H1 (cell line): ENCODE measurements at regions not wholly inside any gene's neighbourhood (a gene's known extent, or its start where the extent isn't known, plus 50 kb on each side); places are given as distances from the start of the nearest gene placed in this dataset.

ENCODE experiments used
- CTCF ChIA-PET: fragments of 300-600 bp; sonication (Branson Sonifier 250); formaldehyde crosslinking; loops from one replicate; lab custom pipeline; 2021; ENCODE audit not compliant: partially characterized antibody; lab: Charles Lee
- POLR2A ChIA-PET: fragments of 300-600 bp; sonication (Branson Sonifier 250); formaldehyde crosslinking; loops from one replicate; lab custom pipeline; 2021; ENCODE audit warnings: inconsistent platforms; ENCODE audit not compliant: partially characterized antibody; lab: Charles Lee
- DNase-seq, 2 experiments: peaks; one replicate each; pipeline versions ENCODE4 v3.0.0 to v3.0.0-alpha.2; 2010 to 2022; ENCODE audit warnings: low spot score in 2 of 2, low read depth in 1 of 2, mixed read lengths in 1 of 2
- FAIRE-seq: peaks from 2 replicates; lab custom pipeline; 2011; peaks lifted over from hg19 to GRCh38; lab: Jason Lieb, UNC
- H2AFZ ChIP-seq: 2 replicates; pipeline ENCODE4 v1.8.1; 2012; ENCODE audit warnings: low read length, inconsistent platforms
- H2AK5ac ChIP-seq: 2 replicates; pipeline ENCODE4 v1.6.1; 2013; ENCODE audit warnings: low read depth, low read length
- H2BK120ac ChIP-seq: replicated peaks from 2 replicates; pipeline ENCODE3; 2013; ENCODE audit warnings: low read depth, low read length, inconsistent platforms
- H2BK12ac ChIP-seq: 2 replicates; pipeline ENCODE4 v1.6.1; 2013; ENCODE audit warnings: low read depth, low read length
- H2BK15ac ChIP-seq: 2 replicates; pipeline ENCODE4 v1.6.1; 2013; ENCODE audit warnings: low read length
- H2BK20ac ChIP-seq: 2 replicates; pipeline ENCODE4 v1.6.1; 2013; ENCODE audit warnings: low read length
- H2BK5ac ChIP-seq: 2 replicates; pipeline ENCODE4 v1.6.1; 2013; ENCODE audit warnings: low read depth, low read length
- H3K14ac ChIP-seq: 2 replicates; pipeline ENCODE4 v1.6.1; 2013; ENCODE audit warnings: inconsistent platforms; ENCODE audit not compliant: insufficient read length
- H3K18ac ChIP-seq: 2 replicates; pipeline ENCODE4 v1.6.1; 2013; ENCODE audit warnings: low read length; ENCODE audit errors: extremely low read depth
- H3K23ac ChIP-seq: 2 replicates; pipeline ENCODE4 v1.6.1; 2013; ENCODE audit warnings: inconsistent platforms; ENCODE audit not compliant: insufficient read length
- H3K23me2 ChIP-seq: 2 replicates; pipeline ENCODE4 v1.6.1; 2013; ENCODE audit warnings: low read depth, low read length
- H3K27ac ChIP-seq: 2 replicates; pipeline ENCODE4 v1.6.1; 2011; ENCODE audit warnings: low read depth, low read length, inconsistent platforms
- H3K27me3 ChIP-seq, 4 experiments: replicated peaks in 1 of 4; 1 replicate in 1 of 4; 2 replicates in 3 of 4; pipeline versions ENCODE4 v1.6.1 to v1.8.1; 2011 to 2013; ENCODE audit warnings: low read length in 3 of 4, mild to moderate bottlenecking in 3 of 4, inconsistent platforms in 2 of 4, mixed read lengths in 2 of 4, moderate library complexity in 1 of 4; ENCODE audit not compliant: control insufficient read depth in 3 of 4, insufficient read depth in 3 of 4; ENCODE audit errors: extremely low read depth in 1 of 4
- H3K36me3 ChIP-seq, 4 experiments: 2 replicates each; pipeline versions ENCODE4 v1.6.1 to v1.8.1; 2011 to 2013; ENCODE audit warnings: mild to moderate bottlenecking in 4 of 4, low read length in 3 of 4, moderate library complexity in 2 of 4, control low read depth in 1 of 4, inconsistent platforms in 1 of 4; ENCODE audit not compliant: insufficient read depth in 4 of 4, control insufficient read depth in 2 of 4
- H3K4ac ChIP-seq: replicated peaks from 2 replicates; pipeline ENCODE3; 2013; ENCODE audit warnings: low read length, low read depth, mixed read lengths, inconsistent platforms; ENCODE audit not compliant: insufficient read length
- H3K4me1 ChIP-seq, 4 experiments: replicated peaks in 1 of 4; 1 replicate in 1 of 4; 2 replicates in 3 of 4; pipeline versions ENCODE4 v1.6.1 to v1.8.1; 2011 to 2013; ENCODE audit warnings: low read length in 3 of 4, inconsistent platforms in 2 of 4, mixed read lengths in 1 of 4; ENCODE audit not compliant: insufficient read depth in 4 of 4, control insufficient read depth in 3 of 4
- H3K4me2 ChIP-seq, 2 experiments: 2 replicates each; pipeline versions ENCODE4 v1.6.1 to v1.8.1; 2011 to 2013; ENCODE audit warnings: low read depth in 2 of 2, low read length in 2 of 2, control low read depth in 1 of 2, inconsistent platforms in 1 of 2, mild to moderate bottlenecking in 1 of 2; ENCODE audit not compliant: insufficient read depth in 1 of 2
- H3K4me3 ChIP-seq, 4 experiments: fragments of 200-600, 300-600 bp in 1 of 4; sonication (generic), shearing (Covaris generic), sonication (Bioruptor Twin) in 1 of 4; 2 replicates each; pipeline versions ENCODE4 v1.5.1 to v1.8.1; 2011 to 2016; ENCODE audit warnings: low read length in 4 of 4, low read depth in 3 of 4, control low read depth in 2 of 4, inconsistent platforms in 2 of 4, mild to moderate bottlenecking in 2 of 4, mixed read lengths in 1 of 4, moderate library complexity in 1 of 4; ENCODE audit not compliant: insufficient read depth in 2 of 4; ENCODE audit errors: extremely low read depth in 1 of 4
- H3K56ac ChIP-seq: replicated peaks from 2 replicates; pipeline ENCODE3; 2013; ENCODE audit warnings: low read depth, mild to moderate bottlenecking, mixed read lengths, low read length, inconsistent platforms; ENCODE audit not compliant: insufficient read length
- H3K79me1 ChIP-seq: 2 replicates; pipeline ENCODE4 v1.6.1; 2013; ENCODE audit warnings: low read depth, low read length, control low read depth
- H3K79me2 ChIP-seq, 2 experiments: 2 replicates each; pipeline versions ENCODE4 v1.6.1 to v1.8.1; 2012 to 2013; ENCODE audit warnings: low read length in 2 of 2, mild to moderate bottlenecking in 2 of 2, inconsistent platforms in 1 of 2; ENCODE audit not compliant: insufficient read depth in 2 of 2, control insufficient read depth in 1 of 2
- H3K9ac ChIP-seq, 4 experiments: replicated peaks in 1 of 4; 1 replicate in 1 of 4; 2 replicates in 3 of 4; pipeline versions ENCODE4 v1.6.1 to v1.8.1; 2011 to 2013; ENCODE audit warnings: low read depth in 3 of 4, low read length in 3 of 4, control low read depth in 2 of 4, mild to moderate bottlenecking in 2 of 4, moderate library complexity in 2 of 4, inconsistent platforms in 1 of 4; ENCODE audit errors: extremely low read depth in 1 of 4
- H3K9me3 ChIP-seq, 2 experiments: 2 replicates each; pipeline versions ENCODE4 v1.6.1 to v1.8.1; 2012 to 2013; ENCODE audit warnings: mild to moderate bottlenecking in 2 of 2, moderate library complexity in 2 of 2, control low read depth in 1 of 2, inconsistent platforms in 1 of 2, low read depth in 1 of 2, low read length in 1 of 2, mixed read lengths in 1 of 2; ENCODE audit not compliant: insufficient read depth in 2 of 2
- H4K20me1 ChIP-seq, 2 experiments: replicated peaks in 1 of 2; 2 replicates each; pipeline versions ENCODE3 to v1.8.1; 2011 to 2013; ENCODE audit warnings: inconsistent platforms in 2 of 2, low read length in 2 of 2, mild to moderate bottlenecking in 1 of 2; ENCODE audit not compliant: insufficient read depth in 2 of 2, control insufficient read depth in 1 of 2
- H4K5ac ChIP-seq: 2 replicates; pipeline ENCODE4 v1.6.1; 2013; ENCODE audit warnings: low read length, low read depth, mixed read lengths, inconsistent platforms; ENCODE audit not compliant: insufficient read length
- H4K8ac ChIP-seq: 2 replicates; pipeline ENCODE4 v1.8.0; 2013; ENCODE audit warnings: mild to moderate bottlenecking, moderate library complexity, low read length, inconsistent platforms; ENCODE audit not compliant: insufficient read depth; ENCODE audit errors: extremely low read depth
- H4K91ac ChIP-seq: replicated peaks from 2 replicates; pipeline ENCODE3; 2013; ENCODE audit warnings: low read length, mixed read lengths, inconsistent platforms; ENCODE audit not compliant: insufficient read length
- BACH1 ChIP-seq: IDR thresholded peaks from 2 replicates; pipeline ENCODE4 v1.6.1; 2012; ENCODE audit warnings: low read length, improper control_type of control experiment
- BCL11A ChIP-seq, 2 experiments: IDR thresholded peaks; one replicate each; pipeline ENCODE4 v1.6.1; 2011; ENCODE audit warnings: low read depth in 2 of 2, low read length in 2 of 2, mild to moderate bottlenecking in 2 of 2
- CTBP2 ChIP-seq: IDR thresholded peaks from 2 replicates; pipeline ENCODE4 v1.7.0; 2011; ENCODE audit warnings: borderline replicate concordance, mild to moderate bottlenecking, moderate library complexity, mixed read lengths, low read length; ENCODE audit not compliant: insufficient read depth, insufficient read length
- GABPA ChIP-seq: IDR thresholded peaks from 2 replicates; pipeline ENCODE4 v1.6.1; 2011; ENCODE audit warnings: mild to moderate bottlenecking, low read length, moderate library complexity, borderline replicate concordance; ENCODE audit not compliant: insufficient read depth
- JUN ChIP-seq: IDR thresholded peaks from 2 replicates; pipeline ENCODE4 v1.6.1; 2011; ENCODE audit warnings: low read depth, mild to moderate bottlenecking, improper control_type of control experiment, low read length
- KDM1A ChIP-seq: fragments of 200-600, 300-600 bp; sonication (generic); IDR thresholded peaks from 2 replicates; pipeline ENCODE4 v1.7.1; 2016; ENCODE audit warnings: mild to moderate bottlenecking, low read length, borderline replicate concordance
- RAD21 ChIP-seq, 2 experiments: IDR thresholded peaks in 1 of 2; conservative IDR thresholded peaks in 1 of 2; 2 replicates each; pipeline ENCODE4 v1.6.1; 2011; ENCODE audit warnings: low read depth in 2 of 2, low read length in 2 of 2, improper control_type of control experiment in 1 of 2, inconsistent platforms in 1 of 2, mild to moderate bottlenecking in 1 of 2, moderate library complexity in 1 of 2
- RXRA ChIP-seq: IDR thresholded peaks from 2 replicates; pipeline ENCODE4 v1.6.1; 2011; ENCODE audit warnings: low read depth, mild to moderate bottlenecking, low read length, moderate library complexity; ENCODE audit not compliant: insufficient read depth
- SP4 ChIP-seq: IDR thresholded peaks from 2 replicates; pipeline ENCODE4 v1.6.1; 2012; ENCODE audit warnings: low read length, inconsistent platforms
- ZNF274 ChIP-seq: IDR thresholded peaks from 2 replicates; pipeline ENCODE4 v1.7.0; 2012; ENCODE audit warnings: low read length, borderline replicate concordance; ENCODE audit errors: extremely low read depth
- WGBS, 2 experiments: shearing (Covaris generic) in 1 of 2; methylation state at CpG; one replicate each; pipeline versions ENCODE4 v1.1.6 to v1.1.7; 2013 to 2015; ENCODE audit warnings: low lambda C conversion rate in 2 of 2, mixed read lengths in 2 of 2, inconsistent platforms in 1 of 2, low coverage in 1 of 2, missing lambda C conversion rate in 1 of 2; ENCODE audit not compliant: insufficient replicate concordance in 2 of 2, insufficient coverage in 1 of 2, insufficient read length in 1 of 2; ENCODE audit errors: extremely low coverage in 1 of 2, missing lambda C conversion rate in 1 of 2; 5-methylcytosine and 5-hydroxymethylcytosine counted together
- TF ChIP-seq, protein P1 (sequence below): IDR thresholded peaks from 2 replicates; pipeline ENCODE4 v1.6.1; 2012; ENCODE audit warnings: inconsistent platforms

DNA sequence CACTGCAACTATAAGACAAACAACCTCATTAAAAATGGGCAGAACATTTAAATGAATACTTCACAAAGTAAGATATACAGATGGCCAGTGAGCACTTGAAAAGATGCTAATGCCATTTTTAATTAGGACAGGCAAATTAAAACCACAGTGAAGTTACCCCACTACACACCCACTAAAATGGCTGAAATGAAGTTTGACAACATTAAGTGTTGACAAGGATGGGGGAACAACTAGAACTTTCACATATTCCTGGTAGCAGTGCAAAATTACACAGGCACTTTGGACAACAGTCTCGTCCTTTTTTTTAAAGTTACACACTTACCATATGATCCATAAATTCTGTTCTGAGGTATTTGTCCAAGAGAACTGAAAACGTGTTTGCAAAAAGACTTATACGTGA is 278.9 kb upstream of the DIO3 start:
- Histone ChIP-seq H3K36me3 (no peaks in the 10 kb centered on the region), H3K23ac (no peak overlapping the region), H3K79me2 (no peaks in the 10 kb centered on the region), H4K8ac (no peak overlapping the region), H3K56ac (no peak overlapping the region), H3K14ac (no peak overlapping the region), H3K27me3 (no peaks in the 10 kb centered on the region), H3K9ac (no peak overlapping the region), H3K4me3 (no peak overlapping the region), H4K5ac (no peak overlapping the region), H2BK120ac (no peak overlapping the region), H2AK5ac (no peak overlapping the region), H2AFZ (no peak overlapping the region), H3K4me1 (no peaks in the 10 kb centered on the region; a peak in 1 of 7 replicates), H3K4ac (no peak overlapping the region), H3K9me3 (peaks cover 0 to 2% of the 10 kb centered on the region in 2 experiments; a peak in 1 of 4 replicates), H2BK5ac (no peak overlapping the region), H3K79me1 (no peaks in the 10 kb centered on the region), H3K27ac (no peak overlapping the region), H2BK15ac (no peak overlapping the region), H3K4me2 (no peak overlapping the region), H2BK20ac (no peak overlapping the region), H2BK12ac (no peak overlapping the region), H4K91ac (no peak overlapping the region), H3K18ac (no peak overlapping the region), H3K23me2 (no peaks in the 10 kb centered on the region), H4K20me1 (no peaks in the 10 kb centered on the region)
- ChIA-PET POLR2A (no interaction called here), CTCF (interaction anchor here (1.2 kb wide), 1 partner anchor 628 kb away, joined by 3 read pairs; no protein-coding TSS in a partner anchor)
- 82% methylated on average over 3 of the region's 3 CpGs; no CpG with 5 or more reads in 1 of the 2 experiments for WGBS, 2 experiments
- DNase-seq (no peak), FAIRE-seq (no peak)
- no peak for TF ChIP-seq BCL11A (IDR thresholded peaks at IDR 0.05; ENCODE audit: low read depth in 2 of 2, low read length in 2 of 2)
- TF ChIP-seq GABPA: no peak
- no peak for TF ChIP-seq JUN
- TF ChIP-seq KDM1A: no peak
- no peak for TF ChIP-seq ZNF274
- TF ChIP-seq BACH1: no peak
- TF ChIP-seq RXRA: no peak
- no peak for TF ChIP-seq RAD21 (IDR thresholded peaks at IDR 0.05 in 1 of 2, conservative IDR thresholded peaks at IDR 0.05 in 1 of 2; ENCODE audit: low read depth in 2 of 2, low read length in 2 of 2)
- TF ChIP-seq CTBP2: no peak
- TF ChIP-seq, protein P1, sequence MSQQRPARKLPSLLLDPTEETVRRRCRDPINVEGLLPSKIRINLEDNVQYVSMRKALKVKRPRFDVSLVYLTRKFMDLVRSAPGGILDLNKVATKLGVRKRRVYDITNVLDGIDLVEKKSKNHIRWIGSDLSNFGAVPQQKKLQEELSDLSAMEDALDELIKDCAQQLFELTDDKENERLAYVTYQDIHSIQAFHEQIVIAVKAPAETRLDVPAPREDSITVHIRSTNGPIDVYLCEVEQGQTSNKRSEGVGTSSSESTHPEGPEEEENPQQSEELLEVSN: no peak
- TF ChIP-seq SP4: no peak
